ENCODE measurements at regions not wholly inside any gene's neighbourhood (a gene's known extent, or its start where the extent isn't known, plus 50 kb on each side); places are given as distances from the start of the nearest gene placed in this dataset.

DNA sequence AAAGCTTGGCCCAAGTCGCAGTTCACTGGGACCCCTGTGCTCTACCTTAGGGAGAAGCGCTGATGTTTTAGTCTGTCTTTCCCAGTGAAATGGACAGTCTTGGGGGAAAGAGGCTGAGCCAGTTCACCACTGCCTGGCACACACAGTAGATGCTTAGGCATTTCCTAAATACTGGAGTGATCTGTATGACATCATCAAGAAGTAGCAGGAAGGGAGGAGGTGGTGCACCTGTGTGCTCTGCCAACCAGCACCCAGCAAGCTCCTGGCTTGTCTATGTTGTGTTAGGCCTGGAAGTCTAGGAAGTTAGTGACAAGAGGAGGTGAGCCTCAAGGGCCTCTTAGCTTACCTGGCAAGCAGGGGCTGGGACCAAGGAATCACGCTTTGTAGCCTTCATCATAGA is 158.2 kb upstream of the NFIA start (continued):
- TF ChIP-seq CTCF (IDR thresholded peaks at IDR 0.05; ENCODE audit: control extremely low read depth in 1 of 3, insufficient read depth in 1 of 3, low read depth in 1 of 3, low read length in 3 of 3) (no peak), RBBP5 (IDR thresholded peaks at IDR 0.05; ENCODE audit: borderline replicate concordance, low read depth, low read length) (no peak), TEAD4 (IDR thresholded peaks at IDR 0.05; ENCODE audit: low read depth, low read length) (no peak), SIRT6 (IDR thresholded peaks at IDR 0.05; ENCODE audit: low read length) (no peak)
